HCT116 (cell line): ENCODE measurements at regions not wholly inside any gene's neighbourhood (a gene's known extent, or its start where the extent isn't known, plus 50 kb on each side); places are given as distances from the start of the nearest gene placed in this dataset.

Experiments used
- CBX3 ChIP-seq: IDR thresholded peaks from 2 replicates; pipeline ENCODE4 v1.6.1; 2012; ENCODE audit warnings: low read depth
- EZH2 ChIP-seq: fragments of 200-600 bp; sonication (generic); IDR thresholded peaks from 2 replicates; pipeline ENCODE4 v1.6.1; 2017; ENCODE audit warnings: antibody characterized with exemption, mixed run types
- EZH2phosphoT487 ChIP-seq: fragments of 200-600 bp; IDR thresholded peaks from 2 replicates; pipeline ENCODE4 v1.6.1; 2018; ENCODE audit warnings: antibody characterized with exemption, borderline replicate concordance
- JUND ChIP-seq: IDR thresholded peaks from 2 replicates; pipeline ENCODE4 v1.6.1; 2012
- POLR2A ChIP-seq: IDR thresholded peaks from 2 replicates; pipeline ENCODE4 v1.7.0; 2011; ENCODE audit warnings: borderline replicate concordance; ENCODE audit not compliant: insufficient read depth, insufficient read length; ENCODE audit errors: extremely low read depth
- RAD21 ChIP-seq: IDR thresholded peaks from 2 replicates; pipeline ENCODE4 v1.6.1; 2012; ENCODE audit warnings: low read depth, mild to moderate bottlenecking
- SP1 ChIP-seq: IDR thresholded peaks from 2 replicates; pipeline ENCODE4 v1.6.1; 2012; ENCODE audit warnings: low read depth
- TCF7L2 ChIP-seq: IDR thresholded peaks from 2 replicates; pipeline ENCODE4 v1.7.0; 2011; ENCODE audit warnings: borderline replicate concordance, inconsistent platforms; ENCODE audit not compliant: insufficient read depth, insufficient read length; ENCODE audit errors: extremely low read depth
- ZNF274 ChIP-seq: fragments of 200-500 bp; sonication (Bioruptor generic); IDR thresholded peaks from 2 replicates; pipeline ENCODE4 v1.6.1; 2014; ENCODE audit warnings: mild to moderate bottlenecking, low read depth, low read length, inconsistent platforms
- TF ChIP-seq, protein P1 (sequence below): IDR thresholded peaks from 2 replicates; pipeline ENCODE4 v1.6.1; 2012
- TF ChIP-seq, protein P2 (sequence below), 3 experiments: fragments of 200-600 bp in 1 of 3; sonication (generic) in 1 of 3; IDR thresholded peaks in 2 of 3; conservative IDR thresholded peaks in 1 of 3; 2 replicates each; pipeline ENCODE4 v1.5.1; 2012 to 2017; ENCODE audit warnings: low read depth in 2 of 3, low read length in 2 of 3, antibody characterized with exemption in 1 of 3, borderline replicate concordance in 1 of 3, control low read depth in 1 of 3, mild to moderate bottlenecking in 1 of 3, mixed read lengths in 1 of 3, mixed run types in 1 of 3, moderate library complexity in 1 of 3; ENCODE audit not compliant: insufficient read depth in 1 of 3
- TF ChIP-seq, protein P3 (sequence below): IDR thresholded peaks from 2 replicates; pipeline ENCODE4 v1.6.1; 2012
- TF ChIP-seq, protein P4 (sequence below): IDR thresholded peaks from 2 replicates; pipeline ENCODE4 v1.6.1; 2011; ENCODE audit warnings: mild to moderate bottlenecking, low read length, moderate library complexity; ENCODE audit not compliant: insufficient replicate concordance; ENCODE audit errors: extremely low read depth

DNA sequence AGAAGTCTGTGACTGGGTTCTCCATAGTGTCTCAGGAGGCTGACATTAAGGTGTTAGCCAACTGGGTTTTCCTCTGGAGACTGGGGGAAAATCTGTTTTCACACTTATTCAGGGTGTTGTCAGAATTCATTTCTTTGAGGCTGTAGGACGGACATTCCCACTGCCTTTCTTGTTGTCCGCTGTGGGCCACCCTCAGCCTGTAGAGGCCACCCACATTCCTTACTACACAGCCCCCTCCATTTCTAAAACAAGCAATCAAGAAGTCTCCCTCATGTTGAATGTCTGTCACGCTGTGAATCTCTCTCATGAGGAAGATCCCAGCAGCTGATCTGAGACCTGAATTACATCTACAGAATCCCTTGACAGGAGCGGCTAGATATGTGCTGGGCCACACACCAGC is 295.5 kb upstream of the RUNX1 start:
- TF ChIP-seq, protein P1, sequence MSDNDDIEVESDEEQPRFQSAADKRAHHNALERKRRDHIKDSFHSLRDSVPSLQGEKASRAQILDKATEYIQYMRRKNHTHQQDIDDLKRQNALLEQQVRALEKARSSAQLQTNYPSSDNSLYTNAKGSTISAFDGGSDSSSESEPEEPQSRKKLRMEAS: no peak
- TF ChIP-seq, protein P2, sequence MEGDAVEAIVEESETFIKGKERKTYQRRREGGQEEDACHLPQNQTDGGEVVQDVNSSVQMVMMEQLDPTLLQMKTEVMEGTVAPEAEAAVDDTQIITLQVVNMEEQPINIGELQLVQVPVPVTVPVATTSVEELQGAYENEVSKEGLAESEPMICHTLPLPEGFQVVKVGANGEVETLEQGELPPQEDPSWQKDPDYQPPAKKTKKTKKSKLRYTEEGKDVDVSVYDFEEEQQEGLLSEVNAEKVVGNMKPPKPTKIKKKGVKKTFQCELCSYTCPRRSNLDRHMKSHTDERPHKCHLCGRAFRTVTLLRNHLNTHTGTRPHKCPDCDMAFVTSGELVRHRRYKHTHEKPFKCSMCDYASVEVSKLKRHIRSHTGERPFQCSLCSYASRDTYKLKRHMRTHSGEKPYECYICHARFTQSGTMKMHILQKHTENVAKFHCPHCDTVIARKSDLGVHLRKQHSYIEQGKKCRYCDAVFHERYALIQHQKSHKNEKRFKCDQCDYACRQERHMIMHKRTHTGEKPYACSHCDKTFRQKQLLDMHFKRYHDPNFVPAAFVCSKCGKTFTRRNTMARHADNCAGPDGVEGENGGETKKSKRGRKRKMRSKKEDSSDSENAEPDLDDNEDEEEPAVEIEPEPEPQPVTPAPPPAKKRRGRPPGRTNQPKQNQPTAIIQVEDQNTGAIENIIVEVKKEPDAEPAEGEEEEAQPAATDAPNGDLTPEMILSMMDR (IDR thresholded peaks at IDR 0.05 in 2 of 3, conservative IDR thresholded peaks at IDR 0.05 in 1 of 3; ENCODE audit: borderline replicate concordance in 1 of 3, insufficient read depth in 1 of 3, low read depth in 2 of 3, low read length in 2 of 3): no peak
- TF ChIP-seq EZH2: no peak
- no peak for TF ChIP-seq POLR2A
- no peak for TF ChIP-seq JUND
- no peak for TF ChIP-seq RAD21
- TF ChIP-seq, protein P3, sequence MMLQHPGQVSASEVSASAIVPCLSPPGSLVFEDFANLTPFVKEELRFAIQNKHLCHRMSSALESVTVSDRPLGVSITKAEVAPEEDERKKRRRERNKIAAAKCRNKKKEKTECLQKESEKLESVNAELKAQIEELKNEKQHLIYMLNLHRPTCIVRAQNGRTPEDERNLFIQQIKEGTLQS: no peak
- TF ChIP-seq, protein P4, sequence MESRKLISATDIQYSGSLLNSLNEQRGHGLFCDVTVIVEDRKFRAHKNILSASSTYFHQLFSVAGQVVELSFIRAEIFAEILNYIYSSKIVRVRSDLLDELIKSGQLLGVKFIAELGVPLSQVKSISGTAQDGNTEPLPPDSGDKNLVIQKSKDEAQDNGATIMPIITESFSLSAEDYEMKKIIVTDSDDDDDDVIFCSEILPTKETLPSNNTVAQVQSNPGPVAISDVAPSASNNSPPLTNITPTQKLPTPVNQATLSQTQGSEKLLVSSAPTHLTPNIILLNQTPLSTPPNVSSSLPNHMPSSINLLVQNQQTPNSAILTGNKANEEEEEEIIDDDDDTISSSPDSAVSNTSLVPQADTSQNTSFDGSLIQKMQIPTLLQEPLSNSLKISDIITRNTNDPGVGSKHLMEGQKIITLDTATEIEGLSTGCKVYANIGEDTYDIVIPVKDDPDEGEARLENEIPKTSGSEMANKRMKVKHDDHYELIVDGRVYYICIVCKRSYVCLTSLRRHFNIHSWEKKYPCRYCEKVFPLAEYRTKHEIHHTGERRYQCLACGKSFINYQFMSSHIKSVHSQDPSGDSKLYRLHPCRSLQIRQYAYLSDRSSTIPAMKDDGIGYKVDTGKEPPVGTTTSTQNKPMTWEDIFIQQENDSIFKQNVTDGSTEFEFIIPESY: no peak
- TF ChIP-seq ZNF274: no peak
- no peak for TF ChIP-seq TCF7L2
- no peak for TF ChIP-seq EZH2phosphoT487
- TF ChIP-seq SP1: no peak
- no peak for TF ChIP-seq CBX3
